ENCODE measurements at regions not wholly inside any gene's neighbourhood (a gene's known extent, or its start where the extent isn't known, plus 50 kb on each side); places are given as distances from the start of the nearest gene placed in this dataset.

- no peak for TF ChIP-seq CTCF (IDR thresholded peaks at IDR 0.05)
- TF ChIP-seq EZH2 (IDR thresholded peaks at IDR 0.05; ENCODE audit: borderline replicate concordance, insufficient read depth, low read depth, low read length, poor library complexity, severe bottlenecking), result no peak
These were observed 226.6 kb upstream of the EGLN3 start for GRCh38 chr14:34177466-34177865.
